Left ventricle myocardium inferior (tissue), 1 donor: ENCODE measurements at regions not wholly inside any gene's neighbourhood (a gene's known extent, or its start where the extent isn't known, plus 50 kb on each side); places are given as distances from the start of the nearest gene placed in this dataset.
"Not testable (repeated sequence)": the region's sequence is repeated elsewhere in the genome, so short reads cannot be mapped to it uniquely, and the experiment has no call there.

Experiments used
- DNase-seq: peaks from one replicate; pipeline ENCODE4 v3.0.0-alpha.2; 2020
- H3K27ac ChIP-seq: fragments of 200-600 bp; replicated peaks from 2 replicates; pipeline ENCODE4 v1.8.0; 2021
- H3K27me3 ChIP-seq: fragments of 200-600 bp; 2 replicates; pipeline ENCODE4 v1.8.0; 2021; ENCODE audit warnings: low read depth
- H3K36me3 ChIP-seq: fragments of 200-600 bp; 2 replicates; pipeline ENCODE4 v1.8.0; 2021
- H3K4me1 ChIP-seq: fragments of 200-600 bp; 2 replicates; pipeline ENCODE4 v1.8.0; 2021
- H3K4me3 ChIP-seq: fragments of 200-600 bp; 2 replicates; pipeline ENCODE4 v1.8.0; 2021; ENCODE audit warnings: mild to moderate bottlenecking, moderate library complexity
- H3K9me3 ChIP-seq: fragments of 200-600 bp; replicated peaks from 2 replicates; pipeline ENCODE4 v1.8.0; 2021
- intact Hi-C: fragments of 100-400 bp; cut with micrococcal nuclease; formaldehyde crosslinking; loops from one replicate; pipeline ENCODE4 v1.11.0; 2022
- TF ChIP-seq, protein P1 (sequence below): fragments of 200-600 bp; IDR thresholded peaks from 2 replicates; pipeline ENCODE4 v1.8.0; 2021; ENCODE audit warnings: antibody characterized with exemption, mild to moderate bottlenecking, borderline replicate concordance
- donor health status: DM: no; HTN: yes; CAD: no; lungs with severe emphysema.

DNA sequence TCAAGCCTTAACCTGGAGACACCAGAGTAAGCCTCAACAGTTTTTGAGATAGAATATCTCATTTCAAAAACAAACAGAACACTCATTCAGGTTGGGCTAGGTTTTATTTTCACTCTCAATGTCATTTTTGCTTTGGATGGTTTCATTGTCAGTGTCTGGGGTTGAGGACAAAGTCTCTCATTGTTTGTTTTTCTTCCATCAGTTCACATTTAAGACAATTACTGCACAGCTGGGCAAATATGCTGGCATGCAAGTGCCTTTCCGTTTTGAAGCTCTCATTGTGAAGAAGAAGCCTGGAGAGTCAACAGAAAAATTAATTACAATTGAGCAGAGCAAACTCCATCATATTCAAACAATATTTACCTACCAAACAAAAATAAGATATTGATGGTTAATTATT, 1050.0 kb downstream of the TBL1XR1 start:
- intact Hi-C loops, result no loop called here
- H3K4me1 ChIP-seq, result no peaks in the 10 kb centered on the region

DNA sequence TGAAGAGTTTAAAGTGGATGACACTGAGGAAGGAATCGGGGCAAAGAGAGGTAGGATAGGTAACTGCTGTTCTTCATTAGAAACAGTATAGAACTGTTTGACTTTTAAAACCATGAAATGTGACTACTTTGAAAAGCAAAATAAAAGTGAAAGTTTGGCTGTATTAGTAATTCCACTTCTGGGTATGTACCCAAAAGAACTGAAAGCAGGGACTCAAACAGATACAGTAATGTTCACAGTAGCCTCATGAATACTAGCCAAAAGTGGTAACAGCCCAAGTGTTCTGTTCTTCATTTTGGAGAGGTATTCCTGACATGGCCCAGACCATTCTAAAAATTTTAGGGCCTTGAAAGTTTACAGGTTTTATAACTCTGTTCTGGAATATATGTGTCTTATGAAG, 1055.4 kb downstream of the TBL1XR1 start:
- Histone ChIP-seq H3K9me3 (peaks cover 12% of the 10 kb centered on the region), H3K27me3 (no peaks in the 10 kb centered on the region), H3K36me3 (no peaks in the 10 kb centered on the region), H3K27ac (no peak overlapping the region), H3K4me3 (no peak overlapping the region), H3K4me1 (no peaks in the 10 kb centered on the region)
- TF ChIP-seq, protein P1, sequence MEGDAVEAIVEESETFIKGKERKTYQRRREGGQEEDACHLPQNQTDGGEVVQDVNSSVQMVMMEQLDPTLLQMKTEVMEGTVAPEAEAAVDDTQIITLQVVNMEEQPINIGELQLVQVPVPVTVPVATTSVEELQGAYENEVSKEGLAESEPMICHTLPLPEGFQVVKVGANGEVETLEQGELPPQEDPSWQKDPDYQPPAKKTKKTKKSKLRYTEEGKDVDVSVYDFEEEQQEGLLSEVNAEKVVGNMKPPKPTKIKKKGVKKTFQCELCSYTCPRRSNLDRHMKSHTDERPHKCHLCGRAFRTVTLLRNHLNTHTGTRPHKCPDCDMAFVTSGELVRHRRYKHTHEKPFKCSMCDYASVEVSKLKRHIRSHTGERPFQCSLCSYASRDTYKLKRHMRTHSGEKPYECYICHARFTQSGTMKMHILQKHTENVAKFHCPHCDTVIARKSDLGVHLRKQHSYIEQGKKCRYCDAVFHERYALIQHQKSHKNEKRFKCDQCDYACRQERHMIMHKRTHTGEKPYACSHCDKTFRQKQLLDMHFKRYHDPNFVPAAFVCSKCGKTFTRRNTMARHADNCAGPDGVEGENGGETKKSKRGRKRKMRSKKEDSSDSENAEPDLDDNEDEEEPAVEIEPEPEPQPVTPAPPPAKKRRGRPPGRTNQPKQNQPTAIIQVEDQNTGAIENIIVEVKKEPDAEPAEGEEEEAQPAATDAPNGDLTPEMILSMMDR, result no peak
- intact Hi-C loops, result no loop called here
- no peak for DNase-seq

More for the DNA sequence above, 1050.0 kb downstream of the TBL1XR1 start:
- TF ChIP-seq, protein P1, result no peak
- no peaks in the 10 kb centered on the region for H3K27me3 ChIP-seq
- no peaks in the 10 kb centered on the region for H3K9me3 ChIP-seq
- DNase-seq, result no peak
- H3K27ac ChIP-seq, result no peak overlapping the region
- H3K36me3 ChIP-seq, result no peaks in the 10 kb centered on the region
- no peak overlapping the region for H3K4me3 ChIP-seq

DNA sequence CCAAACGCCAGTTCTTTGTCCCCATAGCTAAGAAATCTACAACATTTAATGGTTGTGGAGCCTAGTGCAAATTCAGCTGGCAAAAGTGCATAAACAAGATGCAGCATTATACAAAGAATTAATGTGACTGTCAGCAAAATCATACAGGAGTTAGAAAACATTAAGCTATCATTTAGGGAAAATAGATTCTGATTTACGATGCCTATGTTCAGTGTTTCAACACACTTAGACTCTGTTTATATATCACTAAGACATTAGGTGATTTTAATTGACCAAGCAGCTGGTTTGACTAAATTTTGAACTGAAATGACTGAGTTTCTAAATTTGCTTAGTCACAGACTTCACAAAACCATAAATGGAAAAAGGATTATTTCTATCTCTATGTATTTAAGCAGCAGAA, 1076.8 kb downstream of the TBL1XR1 start:
- Histone ChIP-seq H3K4me1 (no peaks in the 10 kb centered on the region), H3K4me3 (no peak overlapping the region), H3K36me3 (no peaks in the 10 kb centered on the region), H3K27ac (no peak overlapping the region), H3K27me3 (no peaks in the 10 kb centered on the region), H3K9me3 (peaks cover 13% of the 10 kb centered on the region)
- DNase-seq, result no peak
- TF ChIP-seq, protein P1, result no peak
- intact Hi-C loops, result no loop called here

DNA sequence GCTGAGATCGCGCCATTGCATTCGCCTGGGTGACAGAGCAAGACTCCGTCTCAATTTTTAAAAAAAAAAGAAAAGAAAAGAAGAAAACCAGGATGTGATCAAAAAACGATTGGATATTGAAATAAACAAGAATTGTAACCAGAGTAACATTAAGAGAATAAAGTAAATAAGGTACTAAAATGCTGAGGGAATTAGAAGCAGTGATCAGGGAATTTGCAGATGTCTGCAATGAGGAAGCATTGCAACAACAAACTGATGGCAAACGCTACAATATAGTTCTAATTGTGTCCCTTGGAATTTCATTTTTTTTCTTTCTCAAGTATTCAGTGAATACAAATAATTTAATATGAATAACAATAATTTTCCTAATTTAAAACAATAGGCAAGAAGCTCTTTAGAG, 1077.5 kb downstream of the TBL1XR1 start:
- no peak for DNase-seq
- no peaks in the 10 kb centered on the region for H3K36me3 ChIP-seq
- TF ChIP-seq, protein P1, result no peak
- no peaks in the 10 kb centered on the region for H3K27me3 ChIP-seq
- no peak overlapping the region for H3K4me3 ChIP-seq
- H3K4me1 ChIP-seq, result no peaks in the 10 kb centered on the region
- H3K27ac ChIP-seq, result no peak overlapping the region
- H3K9me3 ChIP-seq, result peaks cover 8% of the 10 kb centered on the region
- intact Hi-C loops, result no loop called here

DNA sequence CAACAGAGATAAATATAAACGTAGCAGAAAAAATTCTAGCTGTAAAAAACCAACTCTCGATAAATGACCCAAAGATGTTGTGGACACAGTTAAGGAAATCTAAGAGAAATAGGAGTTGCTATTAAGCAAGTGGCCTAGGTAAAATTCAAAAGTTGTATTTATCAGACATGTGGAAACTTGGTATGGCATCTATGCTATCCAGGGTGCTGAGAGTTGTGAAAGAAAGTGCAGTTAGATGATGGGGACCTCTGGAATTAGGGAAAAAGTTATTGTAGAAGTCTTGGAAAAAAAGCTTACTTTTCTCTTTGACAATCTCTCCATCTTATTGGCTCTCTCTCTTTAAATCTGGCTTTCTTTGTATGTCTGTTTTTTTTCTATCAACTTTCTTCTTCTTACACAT, 1090.9 kb downstream of the TBL1XR1 start:
- no peaks in the 10 kb centered on the region for H3K27me3 ChIP-seq
- no peak for DNase-seq
- H3K27ac ChIP-seq, result no peak overlapping the region
- TF ChIP-seq, protein P1, result no peak
- H3K4me1 ChIP-seq, result no peaks in the 10 kb centered on the region
- no peak overlapping the region for H3K4me3 ChIP-seq
- no peaks in the 10 kb centered on the region for H3K36me3 ChIP-seq
- intact Hi-C loops, result no loop called here
- H3K9me3 ChIP-seq, result peaks cover 22% of the 10 kb centered on the region

DNA sequence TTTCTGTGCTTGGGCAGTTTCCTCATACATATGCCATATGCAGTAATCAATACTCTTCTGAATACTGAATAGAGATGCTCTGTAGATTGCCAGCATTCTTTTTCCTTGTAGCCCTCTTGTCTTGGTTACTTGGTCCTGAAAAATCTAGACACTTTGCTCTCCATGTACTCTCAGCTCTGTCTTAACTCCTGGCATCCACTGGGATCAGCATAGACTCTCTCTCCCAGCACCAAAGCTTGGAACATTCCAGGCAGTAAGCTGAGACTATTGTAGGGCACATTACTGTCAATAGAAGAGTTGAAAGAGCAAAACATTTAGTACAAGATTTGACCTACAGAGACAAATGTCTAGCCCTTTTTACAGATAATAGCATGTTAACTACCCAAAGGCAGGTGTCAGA, 1100.3 kb downstream of the TBL1XR1 start:
- TF ChIP-seq, protein P1, result no peak
- no peak for DNase-seq
- Histone ChIP-seq H3K27me3 (no peaks in the 10 kb centered on the region), H3K4me1 (no peaks in the 10 kb centered on the region), H3K9me3 (peaks cover 11% of the 10 kb centered on the region), H3K27ac (no peak overlapping the region), H3K36me3 (no peaks in the 10 kb centered on the region), H3K4me3 (no peak overlapping the region)
- intact Hi-C loops, result no loop called here

DNA sequence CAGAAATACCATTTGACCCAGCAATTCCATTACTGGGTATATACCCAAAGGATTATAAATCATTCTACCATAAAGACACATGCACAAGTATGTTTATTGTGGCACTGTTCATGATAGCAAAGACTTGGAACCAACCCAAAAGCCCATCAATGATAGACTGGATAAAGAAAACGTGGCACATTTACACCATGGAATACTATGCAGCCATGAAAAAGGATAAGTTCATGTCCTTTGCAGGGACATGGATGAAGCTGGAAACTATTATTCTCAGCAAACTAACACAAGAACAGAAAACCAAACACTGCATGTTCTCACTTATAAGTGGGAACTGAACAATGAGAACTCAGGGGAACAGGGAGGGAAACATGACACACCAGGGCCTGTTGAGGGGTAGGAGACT, 1103.4 kb downstream of the TBL1XR1 start:
- intact Hi-C loops, H3K36me3 ChIP-seq, H3K27ac ChIP-seq, H3K4me1 ChIP-seq, DNase-seq, H3K4me3 ChIP-seq, H3K27me3 ChIP-seq: not testable (repeated sequence)
- peaks cover 11% of the 10 kb centered on the region for H3K9me3 ChIP-seq
